ENCODE measurements at regions not wholly inside any gene's neighbourhood (a gene's known extent, or its start where the extent isn't known, plus 50 kb on each side); places are given as distances from the start of the nearest gene placed in this dataset.
"Not testable (repeated sequence)": the region's sequence is repeated elsewhere in the genome, so short reads cannot be mapped to it uniquely, and the experiment has no call there.

GRCh38 chr4:124111922-124112321 is 600.6 kb downstream of the ANKRD50 start:
- no peaks in the 10 kb centered on the region for H3K36me3 ChIP-seq (ENCODE audit: control insufficient read depth, insufficient read depth, low read length)
- H3K27ac ChIP-seq (ENCODE audit: low read length) = no peak overlapping the region
- peak; percentile 40 to 51 for DNase-seq
- 60% methylated on average over 2 of the region's 2 CpGs for WGBS (ENCODE audit: insufficient coverage, low lambda C conversion rate)
- no peaks in the 10 kb centered on the region for H3K9me3 ChIP-seq (ENCODE audit: control insufficient read depth, low read depth, low read length)
- no peak overlapping the region for H3K4me3 ChIP-seq (ENCODE audit: low read length)
- H3K27me3 ChIP-seq (ENCODE audit: control insufficient read depth, insufficient read depth, low read length) = no peaks in the 10 kb centered on the region
- H3K4me1 ChIP-seq (ENCODE audit: control insufficient read depth, insufficient read depth, low read length) = no peaks in the 10 kb centered on the region

GRCh38 chr4:124118061-124118460 is 594.5 kb downstream of the ANKRD50 start:
- DNase-seq = no peak
- 60% methylated on average over 1 of the region's 2 CpGs for WGBS (ENCODE audit: insufficient coverage, low lambda C conversion rate)
- Histone ChIP-seq H3K9me3 (ENCODE audit: control insufficient read depth, low read depth, low read length) (no peaks in the 10 kb centered on the region), H3K27ac (ENCODE audit: low read length) (no peak overlapping the region), H3K27me3 (ENCODE audit: control insufficient read depth, insufficient read depth, low read length) (no peaks in the 10 kb centered on the region), H3K4me3 (ENCODE audit: low read length) (no peak overlapping the region), H3K4me1 (ENCODE audit: control insufficient read depth, insufficient read depth, low read length) (no peaks in the 10 kb centered on the region), H3K36me3 (ENCODE audit: control insufficient read depth, insufficient read depth, low read length) (no peaks in the 10 kb centered on the region)

GRCh38 chr4:124121461-124121971 is 591.0 kb downstream of the ANKRD50 start:
- H3K4me1 ChIP-seq (ENCODE audit: control insufficient read depth, insufficient read depth, low read length) = no peaks in the 10 kb centered on the region

DNA sequence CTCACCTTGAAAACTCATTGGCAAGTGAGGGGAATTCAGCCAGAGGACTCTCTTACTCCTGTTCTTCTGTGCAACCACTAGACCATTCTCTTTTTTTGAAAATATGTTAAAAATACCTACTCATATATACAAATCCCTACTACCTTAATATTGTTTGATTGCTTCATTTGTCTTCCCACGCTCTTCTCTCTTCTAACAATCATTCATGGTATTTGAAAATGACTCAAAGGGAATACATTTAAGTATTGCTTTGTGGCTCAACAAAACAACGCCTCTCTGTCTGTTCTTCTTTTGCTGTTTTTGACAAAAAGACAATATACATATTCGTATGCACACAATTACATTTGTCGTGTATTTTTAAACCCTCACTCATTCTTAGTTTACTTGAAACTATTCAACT is 589.4 kb downstream of the ANKRD50 start:
- H3K4me3 ChIP-seq (ENCODE audit: low read length) = no peak overlapping the region
- no peaks in the 10 kb centered on the region for H3K4me1 ChIP-seq (ENCODE audit: control insufficient read depth, insufficient read depth, low read length)
- H3K9me3 ChIP-seq (ENCODE audit: control insufficient read depth, low read depth, low read length) = no peaks in the 10 kb centered on the region
- 95% methylated on average over 3 of the region's 4 CpGs for WGBS (ENCODE audit: insufficient coverage, low lambda C conversion rate)
- no peaks in the 10 kb centered on the region for H3K36me3 ChIP-seq (ENCODE audit: control insufficient read depth, insufficient read depth, low read length)
- H3K27ac ChIP-seq (ENCODE audit: low read length) = no peak overlapping the region
- no peaks in the 10 kb centered on the region for H3K27me3 ChIP-seq (ENCODE audit: control insufficient read depth, insufficient read depth, low read length)
- DNase-seq = no peak

More at GRCh38 chr4:124121461-124121971, 591.0 kb downstream of the ANKRD50 start:
- no peak overlapping the region for H3K4me3 ChIP-seq (ENCODE audit: low read length)
- no peak overlapping the region for H3K27ac ChIP-seq (ENCODE audit: low read length)
- WGBS (ENCODE audit: insufficient coverage, low lambda C conversion rate) = no CpG with 5 or more reads among the region's 1 CpG
- no peaks in the 10 kb centered on the region for H3K36me3 ChIP-seq (ENCODE audit: control insufficient read depth, insufficient read depth, low read length)
- H3K9me3 ChIP-seq (ENCODE audit: control insufficient read depth, low read depth, low read length) = no peaks in the 10 kb centered on the region
- H3K27me3 ChIP-seq (ENCODE audit: control insufficient read depth, insufficient read depth, low read length) = no peaks in the 10 kb centered on the region
- no peak for DNase-seq

DNA sequence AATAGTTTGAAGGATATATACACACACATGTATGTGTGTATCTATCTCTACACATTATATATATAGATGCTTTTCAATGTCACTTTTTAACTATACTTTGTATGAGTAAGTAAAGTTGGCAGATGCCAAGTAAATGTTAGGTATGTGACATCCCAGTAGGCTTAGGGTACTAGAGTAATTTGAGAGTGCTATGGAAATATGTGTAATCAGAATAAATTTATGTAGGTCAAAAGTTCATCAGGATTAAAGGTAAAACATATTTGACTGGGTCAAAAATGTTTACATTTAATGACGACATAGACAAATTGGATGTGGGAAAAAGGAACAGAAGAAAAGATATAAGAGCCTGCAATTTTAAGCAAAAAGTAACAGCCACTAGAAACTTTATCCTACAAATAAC is 588.8 kb downstream of the ANKRD50 start:
- Histone ChIP-seq H3K9me3 (ENCODE audit: control insufficient read depth, low read depth, low read length) (no peaks in the 10 kb centered on the region), H3K27me3 (ENCODE audit: control insufficient read depth, insufficient read depth, low read length) (no peaks in the 10 kb centered on the region), H3K4me3 (ENCODE audit: low read length) (no peak overlapping the region), H3K36me3 (ENCODE audit: control insufficient read depth, insufficient read depth, low read length) (no peaks in the 10 kb centered on the region), H3K27ac (ENCODE audit: low read length) (no peak overlapping the region), H3K4me1 (ENCODE audit: control insufficient read depth, insufficient read depth, low read length) (no peaks in the 10 kb centered on the region)
- no peak for DNase-seq
- no CpG with 5 or more reads among the region's 1 CpG for WGBS (ENCODE audit: insufficient coverage, low lambda C conversion rate)

DNA sequence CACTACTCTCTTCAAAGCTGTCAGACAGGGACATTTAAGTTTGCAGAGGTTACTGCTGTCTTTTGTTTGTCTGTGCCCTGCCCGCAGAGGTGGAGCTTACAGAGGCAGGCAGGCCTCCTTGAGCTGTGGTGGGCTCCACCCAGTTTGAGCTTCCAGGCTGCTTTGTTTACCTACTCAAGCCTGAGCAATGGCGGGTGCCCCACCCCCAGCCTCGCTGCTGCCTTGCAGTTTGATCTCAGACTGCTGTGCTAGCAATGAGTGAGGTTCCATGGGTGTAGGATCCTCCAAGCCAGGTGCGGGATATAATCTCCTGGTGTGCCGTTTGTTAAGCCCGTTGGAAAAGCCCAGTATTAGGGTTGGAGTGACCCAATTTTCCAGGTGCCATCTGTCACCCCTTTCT is 581.2 kb downstream of the ANKRD50 start:
- not testable (repeated sequence) for H3K4me3 ChIP-seq (ENCODE audit: low read length); H3K9me3 ChIP-seq (ENCODE audit: control insufficient read depth, low read depth, low read length); H3K36me3 ChIP-seq (ENCODE audit: control insufficient read depth, insufficient read depth, low read length); H3K27ac ChIP-seq (ENCODE audit: low read length); DNase-seq; H3K4me1 ChIP-seq (ENCODE audit: control insufficient read depth, insufficient read depth, low read length); H3K27me3 ChIP-seq (ENCODE audit: control insufficient read depth, insufficient read depth, low read length)
- no CpG with 5 or more reads among the region's 6 CpGs for WGBS (ENCODE audit: insufficient coverage, low lambda C conversion rate)

- no peaks in the 10 kb centered on the region for H3K4me1 ChIP-seq (ENCODE audit: control insufficient read depth, insufficient read depth, low read length)
- WGBS (ENCODE audit: insufficient coverage, low lambda C conversion rate) = 86% methylated on average over 1 of the region's 2 CpGs
- peaks cover 9% of the 10 kb centered on the region for H3K9me3 ChIP-seq (ENCODE audit: control insufficient read depth, low read depth, low read length)
- no peak overlapping the region for H3K4me3 ChIP-seq (ENCODE audit: low read length)
- H3K27ac ChIP-seq (ENCODE audit: low read length) = no peak overlapping the region
- H3K36me3 ChIP-seq (ENCODE audit: control insufficient read depth, insufficient read depth, low read length) = no peaks in the 10 kb centered on the region
- H3K27me3 ChIP-seq (ENCODE audit: control insufficient read depth, insufficient read depth, low read length) = no peaks in the 10 kb centered on the region
- DNase-seq = no peak
Observed at GRCh38 chr4:124132161-124132560, 580.4 kb downstream of the ANKRD50 start.

GRCh38 chr4:124133753-124134152 is 578.8 kb downstream of the ANKRD50 start:
- Histone ChIP-seq H3K4me1 (ENCODE audit: control insufficient read depth, insufficient read depth, low read length) (no peaks in the 10 kb centered on the region), H3K36me3 (ENCODE audit: control insufficient read depth, insufficient read depth, low read length) (no peaks in the 10 kb centered on the region), H3K27ac (ENCODE audit: low read length) (no peak overlapping the region), H3K27me3 (ENCODE audit: control insufficient read depth, insufficient read depth, low read length) (no peaks in the 10 kb centered on the region), H3K4me3 (ENCODE audit: low read length) (no peak overlapping the region), H3K9me3 (ENCODE audit: control insufficient read depth, low read depth, low read length) (peaks cover 9% of the 10 kb centered on the region)
- WGBS (ENCODE audit: insufficient coverage, low lambda C conversion rate) = 60% methylated on average over 1 of the region's 1 CpG
- DNase-seq = no peak

DNA sequence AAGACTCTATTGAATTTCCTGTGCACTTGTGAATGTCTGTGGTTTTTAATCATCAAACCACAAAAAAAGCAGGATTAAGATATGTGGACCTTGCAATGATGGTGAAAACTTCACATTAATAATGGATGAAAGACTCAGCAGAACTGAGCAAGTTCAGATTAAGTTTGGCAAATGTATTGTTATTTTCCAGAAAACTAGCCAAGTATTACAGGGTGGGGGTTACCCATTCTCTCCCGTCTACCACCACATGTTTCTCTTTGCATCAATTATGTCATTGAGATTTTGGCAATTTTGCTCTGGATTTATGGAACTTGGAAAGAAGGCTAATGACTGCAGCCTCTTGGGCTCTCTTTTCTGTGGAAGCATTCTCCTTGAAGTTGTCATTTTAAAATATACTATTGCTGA is 577.1 kb downstream of the ANKRD50 start:
- H3K4me3 ChIP-seq (ENCODE audit: low read length) = no peak overlapping the region
- DNase-seq = no peak
- no peaks in the 10 kb centered on the region for H3K4me1 ChIP-seq (ENCODE audit: control insufficient read depth, insufficient read depth, low read length)
- H3K27ac ChIP-seq (ENCODE audit: low read length) = no peak overlapping the region
- WGBS (ENCODE audit: insufficient coverage, low lambda C conversion rate) = 60% methylated on average over 1 of the region's 1 CpG
- no peaks in the 10 kb centered on the region for H3K27me3 ChIP-seq (ENCODE audit: control insufficient read depth, insufficient read depth, low read length)
- H3K9me3 ChIP-seq (ENCODE audit: control insufficient read depth, low read depth, low read length) = peaks cover 9% of the 10 kb centered on the region
- H3K36me3 ChIP-seq (ENCODE audit: control insufficient read depth, insufficient read depth, low read length) = no peaks in the 10 kb centered on the region

GRCh38 chr4:124139044-124139443 is 573.5 kb downstream of the ANKRD50 start:
- Histone ChIP-seq H3K36me3 (ENCODE audit: control insufficient read depth, insufficient read depth, low read length) (no peaks in the 10 kb centered on the region), H3K4me3 (ENCODE audit: low read length) (no peak overlapping the region), H3K9me3 (ENCODE audit: control insufficient read depth, low read depth, low read length) (no peaks in the 10 kb centered on the region), H3K4me1 (ENCODE audit: control insufficient read depth, insufficient read depth, low read length) (no peaks in the 10 kb centered on the region), H3K27ac (ENCODE audit: low read length) (no peak overlapping the region), H3K27me3 (ENCODE audit: control insufficient read depth, insufficient read depth, low read length) (no peaks in the 10 kb centered on the region)
- WGBS (ENCODE audit: insufficient coverage, low lambda C conversion rate) = 100% methylated on average over 1 of the region's 6 CpGs
- DNase-seq = no peak

DNA sequence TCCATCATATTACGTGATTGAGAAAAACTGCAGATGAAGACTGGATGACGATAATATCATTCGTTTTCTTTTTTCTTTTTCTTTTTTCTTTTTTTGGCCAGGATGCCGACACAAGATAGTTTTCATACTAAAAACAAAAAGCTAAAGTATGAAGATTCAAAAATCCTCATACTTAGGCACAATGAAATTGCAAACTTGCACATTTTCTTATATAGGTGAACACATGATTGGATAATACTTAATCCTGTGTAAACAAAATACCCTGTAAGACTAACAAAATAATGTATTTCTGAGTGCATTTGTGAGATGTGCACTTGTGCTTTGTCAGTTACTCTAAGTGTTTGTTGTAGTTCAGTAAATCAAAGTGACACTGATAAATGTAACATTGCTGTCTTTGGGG is 568.9 kb downstream of the ANKRD50 start:
- Histone ChIP-seq H3K4me3 (ENCODE audit: low read length) (no peak overlapping the region), H3K27me3 (ENCODE audit: control insufficient read depth, insufficient read depth, low read length) (no peaks in the 10 kb centered on the region), H3K27ac (ENCODE audit: low read length) (no peak overlapping the region), H3K4me1 (ENCODE audit: control insufficient read depth, insufficient read depth, low read length) (no peaks in the 10 kb centered on the region), H3K36me3 (ENCODE audit: control insufficient read depth, insufficient read depth, low read length) (no peaks in the 10 kb centered on the region), H3K9me3 (ENCODE audit: control insufficient read depth, low read depth, low read length) (no peaks in the 10 kb centered on the region)
- no peak for DNase-seq
- WGBS (ENCODE audit: insufficient coverage, low lambda C conversion rate) = 100% methylated on average over 2 of the region's 4 CpGs

All from large intestine (tissue), 3 donors.